RPMI8226 (cell line): ENCODE measurements at regions not wholly inside any gene's neighbourhood (a gene's known extent, or its start where the extent isn't known, plus 50 kb on each side); places are given as distances from the start of the nearest gene placed in this dataset.
"Not testable (repeated sequence)": the region's sequence is repeated elsewhere in the genome, so short reads cannot be mapped to it uniquely, and the experiment has no call there.

Experiments
- DNase-seq: peaks from one replicate; pipeline ENCODE4 v3.0.0-alpha.2; 2015

- DNase-seq = no peak
These were observed 1355.2 kb downstream of the XPNPEP1 start for GRCh38 chr10:108567899-108568752.

- no peak for DNase-seq
These were observed 1356.8 kb downstream of the XPNPEP1 start for GRCh38 chr10:108566316-108567107.

- DNase-seq = no peak
These were observed 1361.2 kb downstream of the XPNPEP1 start for GRCh38 chr10:108562105-108562504.

- no peak for DNase-seq
These were observed 1361.7 kb downstream of the XPNPEP1 start for GRCh38 chr10:108561649-108562048.

GRCh38 chr10:108560488-108560887 lies 1362.8 kb downstream of the XPNPEP1 start:
- DNase-seq = no peak

GRCh38 chr10:108556186-108556585 lies 1367.1 kb downstream of the XPNPEP1 start:
- no peak for DNase-seq

- DNase-seq = no peak
These were observed 1377.4 kb downstream of the XPNPEP1 start for GRCh38 chr10:108545921-108546320.

GRCh38 chr10:108544500-108545120 lies 1378.7 kb downstream of the XPNPEP1 start:
- DNase-seq = peak; percentile 63

GRCh38 chr10:108533551-108533950 lies 1369.0 kb upstream of the SORCS1 start:
- DNase-seq = not testable (repeated sequence)

- DNase-seq = no peak
These were observed 1358.7 kb upstream of the SORCS1 start for GRCh38 chr10:108523016-108523800.

GRCh38 chr10:108521827-108522492 lies 1357.5 kb upstream of the SORCS1 start:
- no peak for DNase-seq

- DNase-seq = no peak
These were observed 1351.3 kb upstream of the SORCS1 start for GRCh38 chr10:108515821-108516220.

GRCh38 chr10:108500396-108500795 lies 1335.9 kb upstream of the SORCS1 start:
- DNase-seq = no peak

GRCh38 chr10:108496106-108496505 lies 1331.6 kb upstream of the SORCS1 start:
- DNase-seq = no peak

GRCh38 chr10:108490944-108491343 lies 1326.4 kb upstream of the SORCS1 start:
- no peak for DNase-seq

GRCh38 chr10:108471420-108471819 lies 1306.9 kb upstream of the SORCS1 start:
- DNase-seq = no peak

- DNase-seq = no peak
These were observed 1305.4 kb upstream of the SORCS1 start for GRCh38 chr10:108469940-108470339.

- DNase-seq = no peak
These were observed 1301.5 kb upstream of the SORCS1 start for GRCh38 chr10:108465871-108466641.

- DNase-seq = no peak
These were observed 1297.5 kb upstream of the SORCS1 start for GRCh38 chr10:108462005-108462404.

- DNase-seq = no peak
These were observed 1290.3 kb upstream of the SORCS1 start for GRCh38 chr10:108454793-108455192.

GRCh38 chr10:108454224-108454623 lies 1289.7 kb upstream of the SORCS1 start:
- DNase-seq = no peak
